SH-SY5Y (cell line): ENCODE measurements at regions not wholly inside any gene's neighbourhood (a gene's known extent, or its start where the extent isn't known, plus 50 kb on each side); places are given as distances from the start of the nearest gene placed in this dataset.

Experiments used
- GATA2 ChIP-seq: IDR thresholded peaks from 2 replicates; pipeline ENCODE4 v1.6.1; 2011; ENCODE audit warnings: mild to moderate bottlenecking, low read depth, low read length
- GATA3 ChIP-seq: IDR thresholded peaks from 2 replicates; pipeline ENCODE4 v1.6.1; 2011; ENCODE audit warnings: low read depth, mild to moderate bottlenecking, low read length, moderate library complexity

- TF ChIP-seq GATA3 (no peak), GATA2 (no peak)
These were observed 209.9 kb downstream of the ALDH8A1 start for GRCh38 chr6:134740027-134740373.
